HG03442 (cell line): ENCODE measurements at regions not wholly inside any gene's neighbourhood (a gene's known extent, or its start where the extent isn't known, plus 50 kb on each side); places are given as distances from the start of the nearest gene placed in this dataset.
"Not testable (repeated sequence)": the region's sequence is repeated elsewhere in the genome, so short reads cannot be mapped to it uniquely, and the experiment has no call there.

Source experiments
- ATAC-seq: cut with Tn5 transposase; IDR thresholded peaks from one replicate; pipeline ENCODE4 v1.9.1; 2021; ENCODE audit warnings: mild to moderate bottlenecking, moderate library complexity; ENCODE audit not compliant: unreplicated experiment

DNA sequence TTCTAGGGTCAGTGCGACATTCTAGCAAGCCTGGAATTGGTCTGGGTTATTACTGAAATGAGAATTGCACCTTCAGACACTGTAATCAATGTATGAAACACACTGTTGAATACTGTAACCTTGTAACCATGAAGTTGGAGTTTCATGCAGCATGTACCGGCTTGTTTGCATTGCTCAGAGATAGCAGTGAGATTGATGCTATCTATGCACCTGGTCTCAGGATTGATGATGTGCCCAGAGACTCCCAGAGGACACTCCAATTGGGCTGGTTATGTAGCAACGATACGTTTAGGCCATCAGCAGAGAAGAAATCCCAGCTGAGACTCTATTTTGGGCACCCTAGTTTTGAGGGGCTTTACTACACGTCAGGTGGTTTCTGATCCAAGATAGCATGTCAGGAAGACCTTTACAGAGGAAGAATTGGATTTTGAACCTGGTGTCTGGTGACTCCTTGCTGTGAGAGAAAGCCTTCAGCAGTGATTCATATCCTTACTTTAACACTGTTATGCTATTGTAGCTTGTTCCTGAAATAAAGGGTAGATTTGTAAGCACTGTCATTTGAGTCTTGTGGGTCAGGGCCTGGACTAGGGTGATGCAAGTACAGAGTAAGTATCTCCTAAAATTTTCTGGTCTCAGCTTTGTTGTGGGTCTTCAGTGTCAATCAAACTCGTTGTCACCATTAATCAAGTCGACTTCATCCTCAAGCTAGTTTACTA, 305.1 kb upstream of the GULP1 start:
- no peak for ATAC-seq

DNA sequence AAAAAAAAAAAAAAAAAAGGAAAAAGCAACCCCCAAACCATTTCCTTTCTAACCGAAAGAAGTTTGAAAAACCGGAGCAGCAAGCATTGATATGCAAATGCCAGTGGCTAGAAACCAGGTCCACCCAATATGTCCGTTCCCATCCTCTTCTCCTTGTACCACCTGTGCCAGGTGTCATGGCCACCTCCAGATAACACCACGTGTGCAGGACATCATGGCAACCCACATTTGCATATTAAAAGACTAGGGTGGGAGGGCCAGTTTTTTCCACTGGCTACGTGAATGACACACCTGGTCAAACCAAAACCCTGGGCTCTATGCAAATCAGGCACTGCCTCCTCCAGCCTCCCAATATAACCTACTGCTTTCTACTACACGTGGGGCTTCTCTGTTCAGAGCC, 303.3 kb upstream of the GULP1 start:
- no peak for ATAC-seq

DNA sequence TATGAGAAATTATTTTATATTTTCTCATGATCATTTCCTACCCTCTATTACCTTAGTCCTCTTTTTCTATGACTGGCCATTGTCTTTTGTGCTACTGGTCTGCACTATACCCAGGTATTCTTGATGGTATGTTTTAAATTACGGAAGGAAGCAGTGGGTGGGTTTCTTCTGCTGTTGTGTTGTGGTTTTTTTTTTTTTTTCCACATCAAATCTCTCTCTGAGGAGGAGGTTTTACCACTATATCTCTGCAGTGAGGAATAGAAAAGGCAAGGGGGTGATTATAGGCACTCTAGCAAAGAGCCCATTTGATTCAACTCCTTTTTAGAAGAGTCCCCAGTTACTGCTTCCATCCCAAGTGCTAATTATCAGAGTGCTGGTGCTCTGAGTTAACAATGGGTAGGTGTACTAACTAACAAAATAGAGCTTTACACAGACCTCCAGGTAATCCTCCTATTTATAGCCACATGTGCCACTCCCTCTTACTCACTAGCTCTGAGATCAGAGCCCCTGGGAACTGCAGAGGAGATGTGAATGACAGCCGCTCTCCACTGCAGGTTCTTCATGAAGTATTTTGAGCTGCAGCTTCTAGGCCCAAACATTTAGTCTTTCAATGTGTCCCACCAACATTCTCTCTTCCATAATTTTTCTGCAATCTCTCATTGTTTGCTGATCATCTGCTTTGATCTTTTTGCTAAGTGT, 301.6 kb upstream of the GULP1 start:
- peak; percentile 40 for ATAC-seq

DNA sequence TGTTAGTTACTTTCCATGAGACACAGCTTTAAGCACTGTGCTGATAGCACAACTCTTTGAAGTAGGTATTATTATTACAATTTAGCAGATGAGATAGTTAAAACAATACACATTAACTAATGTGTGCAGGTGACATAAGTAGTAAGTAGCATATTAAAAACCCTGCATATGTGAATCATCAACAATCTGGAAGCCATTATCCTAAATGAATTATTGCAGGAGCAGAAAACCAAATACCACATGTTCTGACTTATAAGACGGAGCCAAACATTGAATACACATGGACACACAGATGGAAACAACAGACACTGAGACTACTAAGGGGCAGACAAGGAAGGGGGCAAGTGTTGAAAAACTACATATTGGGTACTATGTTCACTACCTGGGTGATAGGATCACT, 300.3 kb upstream of the GULP1 start:
- no peak for ATAC-seq

GRCh38 chr2:187994464-187995331, 297.0 kb upstream of the GULP1 start:
- peak; percentile 45 for ATAC-seq

DNA sequence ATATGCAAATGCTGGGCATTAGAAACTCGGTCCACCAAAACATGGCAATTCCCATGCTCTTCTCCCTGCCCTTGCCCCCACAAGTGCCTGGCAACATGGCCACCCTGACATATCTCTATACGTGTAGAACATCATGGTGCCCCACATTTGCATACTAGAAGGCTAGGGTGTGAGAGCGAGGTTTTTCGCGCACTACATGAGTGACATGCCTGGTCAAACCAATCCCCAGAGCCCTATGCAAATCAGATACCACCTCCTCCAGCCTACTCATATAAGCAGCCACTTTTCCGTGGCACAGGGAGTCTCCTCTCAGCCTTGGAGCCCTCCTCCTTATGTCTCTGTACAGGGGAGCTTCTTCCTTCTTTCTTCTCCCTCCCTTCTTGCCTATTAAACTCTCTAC, 296.1 kb upstream of the GULP1 start:
- no peak for ATAC-seq

DNA sequence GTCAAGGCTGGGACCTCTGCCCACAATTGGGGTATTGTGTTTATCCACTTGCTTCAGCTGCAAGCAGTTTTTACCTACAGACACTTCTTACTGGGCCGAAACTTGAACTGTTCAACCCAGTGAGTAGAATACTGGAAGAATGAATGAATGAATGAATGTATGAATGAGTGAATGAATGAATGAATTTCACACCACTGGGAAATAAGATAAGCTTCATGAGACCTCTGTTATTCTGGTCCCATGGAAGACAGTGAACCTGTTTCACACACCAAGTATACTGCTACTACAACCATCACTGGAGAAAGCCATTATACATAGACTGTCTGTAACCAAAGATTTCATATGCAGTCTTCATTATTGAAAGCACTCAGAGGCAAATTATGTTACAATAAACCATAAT, 295.0 kb upstream of the GULP1 start:
- ATAC-seq, result no peak

DNA sequence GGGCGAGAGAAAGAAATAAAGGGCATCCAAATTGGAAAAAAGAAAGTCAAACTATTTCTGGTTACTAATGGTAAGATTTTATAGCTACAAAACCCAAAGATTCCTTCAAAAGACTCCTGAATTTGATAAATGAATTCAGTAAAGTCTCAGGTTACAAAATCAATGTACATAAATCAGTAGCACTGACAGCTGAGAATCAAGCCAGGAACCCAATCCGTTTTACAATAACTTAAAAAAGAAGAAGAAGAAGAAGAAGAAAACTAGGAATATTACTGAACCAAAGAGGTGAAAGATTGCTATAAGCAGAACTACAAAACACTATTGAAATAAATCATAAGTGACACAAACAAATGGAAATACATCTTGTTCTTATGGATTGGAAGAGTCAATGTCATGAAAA, 291.5 kb upstream of the GULP1 start:
- no peak for ATAC-seq

GRCh38 chr2:188003800-188004199, 287.9 kb upstream of the GULP1 start:
- no peak for ATAC-seq

DNA sequence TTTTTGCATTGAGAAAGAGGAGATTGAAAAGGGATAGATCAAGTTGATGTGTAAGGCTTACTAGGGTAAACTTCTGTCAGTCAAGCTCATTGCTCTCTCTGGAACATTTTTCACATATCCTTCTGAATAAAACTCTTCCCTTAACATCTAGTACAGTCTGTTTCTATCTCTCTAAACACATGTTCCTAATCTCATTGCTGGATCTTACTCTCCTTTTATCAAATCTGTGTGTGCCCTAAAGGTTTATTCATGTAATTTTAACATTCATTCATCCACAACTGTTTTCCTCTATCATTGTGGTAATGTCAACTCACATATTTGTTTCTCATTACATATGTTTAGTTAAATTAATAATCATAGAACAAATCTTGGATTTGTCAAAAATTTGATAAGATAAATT, 277.9 kb upstream of the GULP1 start:
- ATAC-seq, result no peak

- no peak for ATAC-seq
These were observed 274.8 kb upstream of the GULP1 start for GRCh38 chr2:188016917-188017316.

GRCh38 chr2:188022389-188022788, 269.3 kb upstream of the GULP1 start:
- no peak for ATAC-seq

GRCh38 chr2:188023035-188023434, 268.6 kb upstream of the GULP1 start:
- ATAC-seq, result no peak

DNA sequence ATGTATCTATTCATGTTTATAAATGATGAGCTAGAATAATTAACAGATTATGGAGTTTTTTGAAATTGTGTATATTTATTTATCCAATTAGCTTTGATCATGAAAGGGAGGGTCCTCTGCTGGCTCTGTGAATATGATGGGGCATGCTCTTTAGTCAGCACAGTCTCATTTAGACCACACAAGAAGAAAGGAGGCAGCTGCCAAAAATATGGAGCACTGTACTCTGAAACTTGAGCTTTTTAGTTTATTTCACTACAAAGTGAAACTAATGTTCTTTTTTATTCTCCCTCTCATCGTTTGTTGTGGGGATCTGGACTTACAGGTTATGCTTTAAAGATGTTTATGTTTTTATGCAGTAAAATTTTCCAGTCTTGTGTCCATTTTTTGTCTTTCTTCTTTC, 266.9 kb upstream of the GULP1 start:
- no peak for ATAC-seq

- no peak for ATAC-seq
These were observed 262.9 kb upstream of the GULP1 start for GRCh38 chr2:188028739-188029138.

GRCh38 chr2:188032306-188032705, 259.4 kb upstream of the GULP1 start:
- no peak for ATAC-seq

DNA sequence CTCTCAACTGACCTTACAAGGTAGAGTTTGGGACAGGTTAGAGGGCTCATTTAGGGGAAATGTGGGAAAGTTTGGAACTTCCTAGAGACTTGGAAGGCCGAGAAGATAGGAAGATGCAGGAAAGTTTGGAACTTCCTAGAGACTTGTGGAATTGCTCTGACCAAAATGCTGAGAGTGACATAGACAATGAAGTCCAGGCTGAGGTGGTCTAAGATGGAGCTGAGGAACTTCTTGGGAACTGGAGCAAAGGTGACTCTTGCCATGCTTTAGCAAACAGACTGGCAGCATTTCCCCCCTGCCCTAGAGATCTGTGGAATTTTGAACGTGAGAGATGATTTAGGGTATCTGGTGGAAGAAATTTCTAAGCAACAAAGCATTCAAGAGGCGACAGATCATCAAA, 258.9 kb upstream of the GULP1 start:
- no peak for ATAC-seq

- ATAC-seq, result not testable (repeated sequence)
These were observed 258.4 kb upstream of the GULP1 start for GRCh38 chr2:188033240-188033639.

- not testable (repeated sequence) for ATAC-seq
These were observed 257.6 kb upstream of the GULP1 start for GRCh38 chr2:188034102-188034501.

- not testable (repeated sequence) for ATAC-seq
These were observed 256.3 kb upstream of the GULP1 start for GRCh38 chr2:188035377-188035776.

GRCh38 chr2:188036786-188037185, 254.9 kb upstream of the GULP1 start:
- not testable (repeated sequence) for ATAC-seq

GRCh38 chr2:188039307-188039706, 252.4 kb upstream of the GULP1 start:
- ATAC-seq, result no peak
